HG03097 (cell line): ENCODE measurements at regions not wholly inside any gene's neighbourhood (a gene's known extent, or its start where the extent isn't known, plus 50 kb on each side); places are given as distances from the start of the nearest gene placed in this dataset.
"Not testable (repeated sequence)": the region's sequence is repeated elsewhere in the genome, so short reads cannot be mapped to it uniquely, and the experiment has no call there.

Experiments used
- ATAC-seq: cut with Tn5 transposase; IDR thresholded peaks from one replicate; pipeline ENCODE4 v1.9.1; 2021; ENCODE audit not compliant: unreplicated experiment, low FRiP score

- ATAC-seq: no peak
Observed at GRCh38 chr14:37650356-37651037, 55.1 kb downstream of the TTC6 start.

- ATAC-seq: no peak
Observed at GRCh38 chr14:37652042-37652441, 56.6 kb downstream of the TTC6 start.

GRCh38 chr14:37655418-37655817 is 60.0 kb downstream of the TTC6 start:
- no peak for ATAC-seq

GRCh38 chr14:37658156-37658555 is 62.7 kb downstream of the TTC6 start:
- no peak for ATAC-seq

GRCh38 chr14:37663498-37663897 is 68.1 kb downstream of the TTC6 start:
- no peak for ATAC-seq

- ATAC-seq: no peak
Observed at GRCh38 chr14:37665479-37665878, 70.0 kb downstream of the TTC6 start.

GRCh38 chr14:37665951-37666350 is 70.5 kb downstream of the TTC6 start:
- no peak for ATAC-seq

GRCh38 chr14:37668646-37669045 is 73.2 kb downstream of the TTC6 start:
- ATAC-seq: no peak

- ATAC-seq: no peak
Observed at GRCh38 chr14:37669242-37669641, 73.8 kb downstream of the TTC6 start.

GRCh38 chr14:37673439-37673838 is 78.0 kb downstream of the TTC6 start:
- no peak for ATAC-seq

- no peak for ATAC-seq
Observed at GRCh38 chr14:37678916-37679315, 83.5 kb downstream of the TTC6 start.

- ATAC-seq: no peak
Observed at GRCh38 chr14:37681486-37681885, 86.1 kb downstream of the TTC6 start.

GRCh38 chr14:37692680-37693079 is 97.3 kb downstream of the TTC6 start:
- not testable (repeated sequence) for ATAC-seq

- not testable (repeated sequence) for ATAC-seq
Observed at GRCh38 chr14:37693420-37693819, 98.0 kb downstream of the TTC6 start.

- ATAC-seq: no peak
Observed at GRCh38 chr14:37695866-37696265, 100.4 kb downstream of the TTC6 start.

GRCh38 chr14:37697489-37698121 is 102.2 kb downstream of the TTC6 start:
- no peak for ATAC-seq

GRCh38 chr14:37698840-37699777 is 103.7 kb downstream of the TTC6 start:
- no peak for ATAC-seq

- no peak for ATAC-seq
Observed at GRCh38 chr14:37707716-37708115, 112.3 kb downstream of the TTC6 start.

- no peak for ATAC-seq
Observed at GRCh38 chr14:37708481-37708880, 113.1 kb downstream of the TTC6 start.

- ATAC-seq: no peak
Observed at GRCh38 chr14:37709419-37710195, 114.2 kb downstream of the TTC6 start.
